HG02610 (cell line): ENCODE measurements at regions not wholly inside any gene's neighbourhood (a gene's known extent, or its start where the extent isn't known, plus 50 kb on each side); places are given as distances from the start of the nearest gene placed in this dataset.
"Not testable (repeated sequence)": the region's sequence is repeated elsewhere in the genome, so short reads cannot be mapped to it uniquely, and the experiment has no call there.

Source experiments
- ATAC-seq: cut with Tn5 transposase; IDR thresholded peaks from one replicate; pipeline ENCODE4 v1.9.1; 2021; ENCODE audit warnings: mild to moderate bottlenecking, moderate library complexity; ENCODE audit not compliant: unreplicated experiment

DNA sequence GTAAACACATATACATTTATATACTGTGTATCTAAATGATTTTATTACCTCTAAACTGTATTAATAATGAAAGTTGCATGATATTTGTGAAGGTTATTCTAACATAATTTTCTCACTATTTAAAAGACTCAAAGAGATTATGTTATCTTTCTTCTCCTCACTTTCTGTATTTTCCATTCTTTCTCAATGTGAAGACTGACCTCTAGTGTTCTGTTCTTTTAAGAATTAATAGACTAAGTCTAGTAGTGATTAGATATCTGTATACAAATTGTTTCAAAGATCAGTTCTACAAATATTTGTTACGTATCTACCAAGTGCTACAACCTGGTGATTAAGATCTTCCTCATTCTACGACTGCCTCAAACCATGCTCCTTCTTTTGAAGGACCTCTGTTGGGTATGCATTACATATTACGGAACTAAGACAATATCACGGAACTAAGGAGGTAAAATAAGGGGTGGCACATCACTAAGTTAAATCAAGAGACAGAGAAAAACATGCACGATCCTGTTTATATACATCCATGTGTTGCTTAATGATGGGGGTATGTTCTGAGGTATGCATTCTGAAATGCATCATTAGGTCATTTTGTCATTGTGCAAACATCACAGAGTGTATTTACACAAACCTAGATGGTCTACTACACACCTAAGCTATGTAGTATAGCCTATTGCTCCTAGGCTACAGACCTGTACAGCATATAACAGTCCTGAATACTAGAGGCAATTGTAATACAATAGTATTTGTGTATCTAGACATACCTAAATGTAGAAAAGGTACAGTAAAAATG lies 161.5 kb upstream of the KBTBD8 start:
- ATAC-seq = no peak

GRCh38 chr3:66838704-66839103 lies 159.4 kb upstream of the KBTBD8 start:
- ATAC-seq = no peak

GRCh38 chr3:66839508-66839907 lies 158.6 kb upstream of the KBTBD8 start:
- no peak for ATAC-seq

- ATAC-seq = not testable (repeated sequence)
These were observed 155.2 kb upstream of the KBTBD8 start for GRCh38 chr3:66842761-66843464.

DNA sequence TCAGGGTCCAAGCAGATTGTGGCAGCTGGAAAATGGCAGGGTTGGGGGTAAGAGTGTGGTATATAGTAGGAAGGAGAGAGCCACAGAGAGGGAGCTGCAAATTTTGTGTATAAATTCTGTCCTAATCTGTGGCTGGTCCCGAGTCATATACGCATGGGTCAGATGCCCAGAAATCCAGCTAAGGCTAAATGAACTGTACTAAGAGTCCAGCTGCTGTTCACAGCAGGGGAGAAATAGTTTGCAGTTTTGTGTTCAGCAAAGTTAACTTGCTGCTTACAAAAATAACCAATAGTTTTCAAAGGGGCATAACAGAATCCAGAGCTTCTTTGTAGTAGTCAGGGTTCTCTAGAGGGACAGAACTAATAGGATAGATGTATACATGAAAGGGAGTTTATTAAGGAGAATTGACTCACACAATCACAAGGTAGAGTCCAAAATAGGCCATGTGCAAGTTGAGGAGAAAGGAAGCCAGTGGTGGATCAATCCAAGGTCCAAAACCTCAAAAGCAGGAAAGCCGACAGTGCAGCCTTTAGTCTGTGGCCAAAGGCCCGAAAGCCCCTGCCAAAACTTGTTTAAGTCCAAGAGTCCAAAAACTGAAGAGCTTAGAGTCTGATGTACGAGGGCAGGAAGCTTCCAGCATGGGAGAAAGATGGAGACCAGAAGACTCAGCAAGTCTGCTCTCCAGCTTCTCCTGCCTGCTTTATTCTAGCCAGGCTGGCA lies 146.1 kb upstream of the KBTBD8 start:
- ATAC-seq = no peak

GRCh38 chr3:66854601-66855151 lies 143.4 kb upstream of the KBTBD8 start:
- no peak for ATAC-seq

GRCh38 chr3:66856533-66856932 lies 141.6 kb upstream of the KBTBD8 start:
- ATAC-seq = peak; percentile 38

GRCh38 chr3:66858656-66859381 lies 139.3 kb upstream of the KBTBD8 start:
- no peak for ATAC-seq

- ATAC-seq = no peak
These were observed 137.3 kb upstream of the KBTBD8 start for GRCh38 chr3:66860771-66861170.

- no peak for ATAC-seq
These were observed 134.6 kb upstream of the KBTBD8 start for GRCh38 chr3:66863205-66864111.

DNA sequence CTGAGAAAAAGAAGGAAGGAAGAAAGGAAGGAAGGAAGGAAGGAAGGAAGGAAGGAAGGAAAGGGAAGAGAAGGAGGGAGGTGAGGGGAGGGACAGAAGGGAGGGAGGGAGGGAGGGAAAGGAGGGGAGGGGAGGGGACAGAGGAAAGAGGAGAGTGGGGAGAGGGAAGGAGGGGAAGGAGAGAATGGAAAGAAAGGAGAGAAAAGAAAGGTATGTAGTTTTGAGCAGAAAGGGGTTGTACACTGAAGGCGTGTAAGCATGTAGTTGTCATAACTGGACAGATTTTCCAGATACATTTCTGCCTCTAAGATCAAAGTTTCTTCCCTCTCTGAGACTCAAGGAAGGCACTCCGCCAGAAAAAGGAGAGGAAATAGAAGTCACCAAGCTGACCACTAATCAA lies 113.4 kb upstream of the KBTBD8 start:
- no peak for ATAC-seq

GRCh38 chr3:66885326-66886000 lies 112.6 kb upstream of the KBTBD8 start:
- ATAC-seq = no peak

- ATAC-seq = no peak
These were observed 108.2 kb upstream of the KBTBD8 start for GRCh38 chr3:66889750-66890494.

DNA sequence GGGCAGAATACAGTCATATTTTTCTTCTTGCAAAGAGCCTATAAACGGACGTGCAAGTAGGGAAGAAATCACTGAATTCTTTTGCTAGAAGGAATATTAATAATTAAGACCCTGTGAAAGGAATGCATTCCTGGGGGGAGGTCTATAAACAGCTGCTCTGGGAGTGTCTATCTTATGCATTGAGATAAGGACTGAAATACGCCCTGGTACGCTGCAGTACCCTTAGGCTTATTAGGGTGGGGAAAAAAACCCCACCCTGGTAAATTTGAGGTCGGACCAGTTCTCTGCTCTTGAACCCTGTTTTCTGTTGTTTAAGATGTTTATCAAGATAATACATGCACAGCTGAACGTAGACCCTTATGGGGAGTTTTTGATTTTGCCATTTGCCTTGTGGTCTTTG lies 100.0 kb upstream of the KBTBD8 start:
- ATAC-seq = no peak

GRCh38 chr3:66904336-66904735 lies 93.8 kb upstream of the KBTBD8 start:
- no peak for ATAC-seq

GRCh38 chr3:66904831-66905493 lies 93.1 kb upstream of the KBTBD8 start:
- no peak for ATAC-seq

GRCh38 chr3:66907136-66907535 lies 91.0 kb upstream of the KBTBD8 start:
- no peak for ATAC-seq
